ENCODE measurements at regions not wholly inside any gene's neighbourhood (a gene's known extent, or its start where the extent isn't known, plus 50 kb on each side); places are given as distances from the start of the nearest gene placed in this dataset.
"Not testable (repeated sequence)": the region's sequence is repeated elsewhere in the genome, so short reads cannot be mapped to it uniquely, and the experiment has no call there.

DNA sequence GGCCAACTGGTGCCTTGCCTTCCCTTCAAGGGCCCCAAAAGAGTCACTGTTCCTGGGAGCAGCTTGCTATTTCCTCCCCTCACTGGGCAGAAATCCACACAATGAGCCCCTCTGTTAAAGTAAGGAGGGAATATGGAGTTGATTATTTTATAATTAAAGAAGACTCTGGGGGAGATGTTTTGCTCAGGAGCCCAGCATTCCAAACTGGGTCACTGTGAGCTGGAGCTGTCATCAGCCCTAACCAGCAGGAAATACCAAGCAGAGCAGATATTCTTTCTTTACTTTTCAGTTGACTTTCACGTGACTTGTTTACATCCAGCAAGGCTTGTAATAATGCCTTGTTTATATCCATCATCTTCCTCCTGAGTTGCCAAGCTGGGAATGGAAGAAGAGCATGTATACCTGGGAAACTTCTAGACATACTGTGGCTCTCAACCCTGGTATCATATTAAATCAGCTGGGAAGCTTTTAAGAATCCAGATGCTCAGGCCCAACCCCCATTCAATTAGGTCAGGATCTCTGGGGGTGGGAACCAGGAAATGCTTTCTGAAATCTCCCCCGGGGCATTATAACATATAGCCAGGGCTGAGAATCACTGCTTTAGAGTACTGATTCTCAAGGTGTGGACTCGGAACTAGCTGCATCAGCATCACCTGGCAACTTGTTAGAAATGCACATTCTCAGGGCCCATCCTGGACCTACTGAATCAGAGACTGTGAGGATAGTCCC is 175.6 kb upstream of the MYLIP start:
- DNase-seq: no peak

DNA sequence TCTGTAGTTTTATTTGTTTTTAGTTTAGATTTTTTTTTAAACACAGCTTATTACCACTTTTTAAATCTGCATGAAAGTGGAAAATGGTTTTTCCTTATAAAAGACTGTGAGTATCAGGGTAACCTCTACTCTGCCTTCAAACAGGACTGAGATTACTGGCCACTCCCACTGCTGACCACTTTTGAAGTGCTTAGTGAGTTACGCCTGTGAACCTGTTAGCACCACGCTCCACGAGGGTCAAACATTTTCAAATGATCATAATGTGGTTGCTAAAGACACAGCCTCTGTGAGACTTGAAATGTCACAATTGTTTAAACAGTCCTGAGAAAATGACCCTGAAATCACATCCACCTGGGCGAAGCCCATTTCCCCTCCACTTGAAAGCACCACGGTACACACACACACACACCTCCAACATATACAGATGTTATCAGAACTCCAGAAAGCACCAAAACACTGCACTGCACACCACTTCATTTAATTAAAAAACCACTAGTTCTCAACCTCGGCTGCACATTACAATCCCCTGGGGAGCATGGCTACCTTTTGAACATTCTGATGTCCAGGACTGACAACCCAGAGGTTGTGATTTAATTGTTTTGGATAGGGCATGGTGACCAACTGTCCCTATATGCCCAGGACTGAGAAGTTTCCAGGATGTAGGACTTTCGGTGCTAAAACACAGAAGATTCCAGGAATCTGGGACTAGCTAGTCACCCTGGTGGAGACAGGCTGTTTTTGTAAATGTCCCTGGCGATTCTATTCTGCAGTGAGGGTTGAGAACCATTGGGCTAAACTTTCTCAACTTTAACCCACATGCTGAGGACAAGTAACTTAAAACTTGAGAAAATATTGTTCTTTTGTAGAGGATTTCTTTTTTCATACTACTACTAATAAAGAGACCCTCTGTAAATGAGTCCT is 176.4 kb upstream of the MYLIP start:
- DNase-seq: no peak

DNA sequence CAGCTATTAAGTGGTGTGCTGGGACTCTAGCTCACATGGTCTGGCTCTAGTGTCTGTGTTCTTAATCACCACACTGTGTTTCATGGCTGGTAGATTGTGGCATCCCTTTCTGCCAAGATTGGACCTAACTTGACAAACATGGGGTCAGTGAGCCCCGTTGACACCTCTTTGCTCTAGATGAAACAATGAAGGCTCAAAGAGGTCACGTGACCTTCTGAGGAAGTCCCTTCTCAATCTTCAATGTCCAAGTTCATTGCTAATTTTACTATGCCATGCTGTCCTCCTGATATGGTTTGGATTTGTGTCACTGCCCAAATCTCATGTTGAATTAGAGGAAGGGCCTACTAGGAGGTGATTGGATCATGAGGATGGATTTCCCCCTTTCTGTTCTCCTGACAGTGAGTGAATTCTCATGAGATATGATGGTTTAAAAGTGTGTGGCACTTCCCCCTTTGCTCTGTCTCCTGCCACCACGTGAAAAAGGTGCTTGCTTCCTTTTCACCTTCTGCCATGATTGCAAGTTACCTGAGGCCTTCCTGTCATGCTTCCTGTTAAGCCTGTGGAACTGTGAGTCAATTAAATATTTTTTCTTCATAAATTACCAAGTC is 177.8 kb upstream of the MYLIP start:
- no peak for DNase-seq

DNA sequence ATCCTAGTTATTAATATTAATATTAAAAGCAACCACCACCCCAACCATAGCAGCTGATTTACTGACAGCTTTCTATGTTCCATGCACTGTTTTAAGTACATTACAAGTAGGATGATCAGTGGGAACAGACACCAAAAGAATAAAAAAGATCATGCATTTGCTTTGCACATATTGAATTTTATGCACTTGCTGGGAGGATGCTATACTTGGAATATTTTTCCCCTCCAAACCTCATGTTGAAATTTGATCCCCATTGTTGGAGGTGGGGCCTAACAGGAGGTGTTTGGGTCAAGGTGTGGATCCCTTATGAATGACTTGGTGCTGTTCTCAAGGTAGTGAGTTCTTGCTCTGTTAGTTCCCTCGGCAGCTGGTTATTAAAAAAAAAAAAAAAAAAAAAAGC is 178.9 kb upstream of the MYLIP start:
- no peak for DNase-seq

DNA sequence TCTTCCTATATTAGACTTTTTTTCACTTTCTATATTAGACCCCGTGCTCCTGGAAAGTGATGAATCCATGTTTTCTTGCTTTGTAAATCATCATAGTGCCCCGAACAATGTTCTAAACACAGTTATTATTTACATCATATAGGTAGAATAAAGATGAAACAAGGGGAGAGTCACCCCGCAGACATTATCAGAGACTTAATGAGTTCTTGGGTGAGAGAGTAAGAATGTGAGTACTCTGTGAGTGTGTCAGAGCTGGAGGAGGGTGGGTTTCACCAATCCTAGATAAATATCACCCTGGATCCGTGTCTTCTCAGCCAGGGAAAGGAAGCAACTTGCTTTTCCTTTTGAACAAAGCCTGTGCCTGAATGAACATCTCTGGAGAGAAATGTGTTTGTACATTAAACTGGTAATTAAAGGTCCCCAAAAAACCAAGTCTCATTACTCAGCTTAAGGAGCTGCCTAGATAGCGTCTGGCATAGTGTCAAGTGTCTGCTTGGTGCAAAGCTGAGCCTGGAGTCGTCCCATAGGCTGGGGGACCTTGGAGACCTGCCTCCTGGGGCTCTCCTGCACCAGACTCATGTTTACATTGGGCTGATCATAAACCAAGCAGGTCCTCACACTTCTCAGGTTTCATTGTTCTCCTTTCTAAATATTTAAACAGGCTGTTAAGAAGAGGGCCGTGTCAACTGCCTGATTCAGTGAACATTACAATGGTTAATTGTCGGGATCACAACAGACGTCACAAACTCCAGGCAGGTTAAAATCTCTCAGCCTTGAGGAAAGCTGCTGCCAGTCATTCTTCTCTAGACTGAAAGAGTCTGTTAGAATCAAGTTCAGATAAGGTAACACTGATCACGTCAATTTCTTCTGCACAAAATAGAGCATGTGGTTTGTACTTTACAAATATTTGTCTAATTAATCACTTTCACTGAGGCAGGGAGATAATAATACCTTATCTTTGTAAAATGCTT is 179.7 kb upstream of the MYLIP start:
- DNase-seq: no peak

DNA sequence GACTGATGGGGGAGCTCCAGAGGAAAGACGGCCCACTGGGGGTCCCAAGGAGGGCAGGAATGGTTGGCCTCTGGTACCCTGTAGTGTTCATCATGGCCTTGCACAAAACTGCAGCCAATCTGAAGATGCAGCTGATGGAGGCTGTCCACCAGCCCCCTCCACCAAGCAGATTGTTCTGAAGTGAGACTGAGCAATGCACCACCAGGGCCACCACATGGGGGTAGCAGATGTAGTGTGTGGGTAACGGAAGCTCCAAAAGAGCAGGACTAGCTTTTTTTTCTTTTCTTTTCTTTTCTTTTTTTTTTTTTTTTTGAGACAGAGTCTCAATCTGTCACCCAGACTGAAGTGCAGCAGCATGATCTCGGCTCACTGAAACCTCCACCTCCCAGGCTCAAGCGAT is 181.0 kb upstream of the MYLIP start:
- no peak for DNase-seq

DNA sequence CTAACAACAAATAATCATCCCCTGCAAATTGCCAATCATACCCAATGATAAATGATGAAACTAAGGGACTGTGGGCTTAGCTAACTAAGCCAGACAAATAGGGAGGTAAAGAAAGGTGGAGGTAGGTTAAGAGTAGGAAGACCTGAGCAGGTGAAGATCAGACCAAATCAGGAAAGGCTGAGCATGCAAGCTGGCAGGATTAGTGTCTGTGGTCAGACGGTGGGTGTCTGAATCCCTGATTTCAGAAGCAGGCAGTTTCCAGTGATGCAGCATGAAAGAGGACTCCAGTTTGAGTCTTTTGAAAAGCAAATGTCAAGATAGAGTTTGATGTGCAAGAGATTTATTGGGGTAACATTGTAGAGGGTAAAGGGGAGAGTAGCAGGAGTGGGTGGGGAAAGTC is 181.4 kb upstream of the MYLIP start:
- DNase-seq: no peak

DNA sequence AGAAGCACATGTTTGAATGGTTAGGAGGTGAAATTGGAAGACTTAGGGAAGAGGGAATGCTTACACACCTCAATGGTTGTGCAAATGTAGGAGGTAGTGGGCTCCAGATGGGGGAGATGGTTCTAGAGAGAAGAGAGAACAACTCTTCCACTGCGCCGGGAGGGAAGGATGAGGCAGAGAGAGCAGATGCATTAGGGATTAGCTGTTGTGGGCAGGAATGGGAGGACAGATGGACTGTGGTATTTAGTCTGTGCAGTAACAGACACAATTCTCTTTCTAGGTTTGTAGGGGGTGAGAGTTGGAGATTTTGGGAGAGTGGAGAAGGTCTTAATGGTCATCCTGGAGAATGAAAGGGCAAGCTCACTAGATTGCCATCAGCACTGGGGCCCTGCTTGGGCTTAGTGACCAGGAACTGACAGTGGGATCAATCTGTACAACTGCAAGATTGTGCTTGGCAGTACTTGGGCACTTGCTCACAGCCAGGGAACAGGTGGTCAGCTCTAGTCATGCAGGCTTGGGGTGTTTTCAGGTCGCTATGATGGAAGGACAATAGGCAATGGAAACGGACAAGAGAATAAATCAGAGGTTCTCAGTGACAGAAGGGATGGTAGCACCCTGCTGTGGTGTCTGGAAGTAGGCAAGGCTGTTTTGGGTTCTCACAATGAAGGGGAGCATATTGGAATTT is 182.0 kb upstream of the MYLIP start:
- no peak for DNase-seq

DNA sequence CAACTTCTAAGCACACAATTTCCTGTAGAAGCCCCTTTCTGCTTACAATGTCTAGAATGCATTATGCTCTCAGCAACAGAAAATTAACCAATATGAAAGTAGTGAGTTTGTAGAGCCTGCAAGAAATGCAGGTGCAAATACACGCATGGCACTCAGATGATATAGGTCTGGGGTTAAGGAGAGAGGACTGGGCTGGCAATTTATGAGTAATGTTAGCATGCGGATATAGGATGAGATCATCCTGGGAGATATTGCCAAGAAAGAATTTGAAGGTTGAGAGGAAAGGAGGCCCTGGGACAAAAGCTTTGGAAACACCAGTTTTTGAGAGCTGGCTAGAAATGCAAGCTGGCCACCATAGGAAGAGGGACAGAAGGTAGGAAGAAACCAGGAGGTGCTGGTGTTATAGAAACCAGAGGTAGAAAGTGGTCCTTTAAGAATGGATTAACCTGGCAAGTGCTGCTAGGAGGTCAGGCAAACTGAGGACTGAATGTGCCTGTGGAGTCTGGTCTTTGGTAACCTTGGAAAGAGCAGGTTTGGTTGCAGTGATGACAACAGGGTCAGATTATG is 183.2 kb upstream of the MYLIP start:
- DNase-seq: no peak

DNA sequence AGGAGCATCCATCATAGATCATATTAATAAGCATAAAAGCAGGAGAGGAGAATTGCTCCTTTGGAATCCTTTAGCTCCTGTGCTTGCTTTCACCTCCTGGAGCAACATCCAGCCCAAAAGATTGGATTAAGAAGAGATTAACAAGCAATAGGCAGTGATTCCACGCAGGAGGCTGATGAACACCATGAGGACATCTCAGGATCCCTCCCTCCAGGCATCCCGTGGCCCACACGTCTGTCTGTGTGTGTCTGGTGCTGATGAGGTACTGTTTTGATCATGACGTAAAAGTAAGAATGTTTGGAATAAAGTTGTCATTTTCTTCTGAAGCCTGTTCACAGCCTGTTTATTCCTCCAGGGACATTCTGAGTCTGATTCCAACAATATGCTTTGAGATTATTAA is 185.5 kb upstream of the MYLIP start:
- DNase-seq: no peak

DNA sequence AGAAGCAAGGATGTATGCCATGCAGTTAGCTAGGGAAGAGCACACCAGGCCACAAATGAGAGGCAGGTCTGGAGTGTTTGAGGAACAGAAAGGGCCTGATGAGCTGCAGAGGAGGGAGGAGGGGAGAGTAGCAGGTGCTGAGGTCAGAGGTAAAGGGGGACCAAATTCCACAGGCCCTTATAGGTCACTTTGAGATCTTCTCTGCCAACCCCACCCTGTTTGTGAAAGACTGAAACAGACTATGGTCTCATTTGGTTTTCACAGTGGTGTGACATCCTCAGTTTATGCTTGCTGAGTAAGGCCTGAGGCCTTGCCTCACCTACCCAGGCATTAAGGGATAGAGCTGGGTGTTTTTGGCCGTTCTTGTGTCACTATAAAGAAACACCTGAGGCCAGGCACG is 187.7 kb upstream of the MYLIP start:
- no peak for DNase-seq

DNA sequence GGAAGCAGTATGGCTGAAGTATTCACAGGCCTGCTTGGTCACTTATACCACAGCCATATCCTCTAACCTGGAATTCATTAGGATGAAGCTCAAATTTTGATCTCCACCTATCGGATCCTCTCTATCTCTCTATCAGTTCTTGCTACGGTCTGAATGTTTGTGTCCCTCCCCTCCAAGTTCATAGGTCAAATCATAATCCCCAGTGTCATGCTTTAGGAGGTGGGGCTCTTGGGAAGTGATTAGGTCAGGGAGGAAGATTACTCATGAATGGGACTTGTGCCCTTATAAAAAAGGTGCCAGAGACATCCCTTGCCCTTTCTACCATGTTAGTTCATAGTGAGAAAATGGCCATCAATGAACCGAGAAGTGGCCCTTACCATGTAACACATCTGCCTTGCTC is 190.8 kb upstream of the MYLIP start:
- DNase-seq: no peak

DNA sequence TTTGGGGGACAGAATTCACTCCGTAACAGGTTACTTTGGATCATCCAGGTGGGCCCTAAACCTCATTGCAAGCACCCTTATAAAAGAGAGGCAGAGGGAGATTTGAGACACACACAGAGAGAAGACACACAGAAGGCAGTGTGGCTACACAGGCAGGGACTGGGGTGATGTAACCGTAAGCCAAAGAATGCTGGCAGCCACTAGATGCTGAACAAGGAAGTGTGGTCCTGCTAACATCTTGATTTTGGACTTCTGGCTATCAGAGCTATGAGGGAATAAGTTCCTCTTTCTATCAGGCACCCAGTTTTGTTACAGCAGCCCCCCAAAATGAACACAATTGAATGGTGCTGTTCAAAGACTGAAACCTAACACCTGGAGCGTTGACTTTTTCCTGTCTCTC is 191.3 kb upstream of the MYLIP start:
- no peak for DNase-seq

DNA sequence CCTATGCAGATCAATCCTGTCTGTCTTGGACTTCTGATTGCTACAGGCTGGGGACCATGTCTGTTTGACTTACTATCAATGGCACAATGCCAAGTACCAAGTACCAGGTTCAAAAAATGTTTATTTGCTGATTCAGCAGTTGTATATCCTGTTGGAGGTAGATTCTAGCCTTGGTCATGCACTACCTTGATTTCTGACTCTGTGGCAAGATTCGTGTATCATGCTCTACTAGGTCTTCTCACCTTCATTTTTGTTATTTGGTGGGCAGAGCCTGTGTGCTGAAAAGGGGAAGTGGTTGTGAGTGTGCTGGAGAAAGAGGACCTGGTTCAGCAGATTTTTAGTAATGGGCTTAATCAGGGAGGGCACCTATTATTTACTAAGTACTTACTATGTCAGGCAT is 192.4 kb upstream of the MYLIP start:
- no peak for DNase-seq

DNA sequence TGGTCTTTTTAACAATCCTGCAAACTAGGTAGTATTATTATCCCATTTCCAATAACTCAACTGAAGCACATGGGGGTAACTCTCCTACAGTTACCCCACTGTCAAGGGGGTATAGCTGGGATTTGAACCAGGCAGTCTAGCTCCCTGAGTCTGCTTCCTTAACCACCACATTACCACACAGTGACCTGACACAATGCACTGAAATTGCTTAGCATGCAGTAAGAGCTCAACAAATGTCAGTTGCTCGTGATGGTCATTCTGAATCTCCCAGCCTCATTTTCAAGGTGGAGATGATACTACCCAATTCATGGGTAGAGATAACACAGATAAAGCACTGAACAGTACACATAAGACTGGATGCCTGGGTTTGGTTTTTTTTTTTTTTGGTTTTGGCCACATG is 193.2 kb upstream of the MYLIP start:
- no peak for DNase-seq

DNA sequence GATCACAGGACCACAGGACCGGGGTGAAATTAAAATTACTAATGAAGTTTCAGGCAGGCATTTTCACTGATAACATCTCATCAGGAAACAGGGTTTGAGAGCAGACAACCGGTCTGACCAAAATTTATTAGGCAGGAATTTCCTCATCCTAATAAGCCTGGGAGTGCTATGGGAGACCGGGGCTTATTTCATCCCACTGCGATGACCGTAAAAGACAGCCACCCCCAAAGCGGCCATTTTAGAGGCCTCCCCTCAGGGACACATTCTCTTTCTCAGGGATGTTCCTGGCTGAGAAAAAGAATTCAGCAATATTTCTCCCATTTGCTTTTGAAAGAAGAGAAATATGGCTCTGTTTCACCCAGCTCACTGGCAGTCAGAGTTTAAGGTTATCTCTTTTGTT is 197.2 kb upstream of the MYLIP start:
- DNase-seq: not testable (repeated sequence)

DNA sequence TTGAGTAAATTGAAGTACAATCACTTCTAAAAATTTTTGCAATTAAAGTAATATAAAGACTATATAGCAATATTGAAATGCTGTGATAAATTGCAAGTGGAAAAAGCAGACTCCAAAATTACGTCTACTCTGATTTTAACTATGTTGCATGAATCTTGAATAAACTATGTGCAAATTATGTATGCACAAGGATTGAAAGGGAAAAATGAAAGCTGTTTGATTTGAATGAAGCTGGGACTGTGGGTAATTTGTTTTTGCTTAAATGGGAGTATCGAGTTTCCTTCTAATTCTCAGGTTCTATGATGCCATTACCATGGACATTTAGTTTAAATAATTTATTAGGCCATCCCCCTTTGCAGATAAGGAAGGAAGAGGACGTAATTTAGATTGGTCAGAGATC is 198.7 kb upstream of the MYLIP start:
- no peak for DNase-seq

DNA sequence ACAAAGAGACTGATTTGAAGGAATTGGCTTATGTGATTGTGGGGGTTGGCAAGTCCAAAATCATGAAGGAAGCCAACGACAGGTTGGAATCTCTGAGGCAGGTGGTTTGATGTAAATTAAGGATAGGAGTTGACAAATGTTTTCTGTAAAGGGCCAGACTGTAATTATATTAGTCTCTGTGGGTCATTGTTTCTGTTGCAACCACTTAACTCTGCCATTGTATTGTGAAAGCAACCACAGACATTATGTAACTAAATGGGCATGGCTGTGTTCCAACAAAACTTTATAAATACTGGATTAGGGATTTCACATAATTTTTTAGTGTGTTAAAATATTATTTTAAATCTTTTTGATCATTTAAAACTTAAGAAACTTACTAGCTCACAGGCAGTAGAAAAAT is 199.2 kb upstream of the MYLIP start:
- no peak for DNase-seq

DNA sequence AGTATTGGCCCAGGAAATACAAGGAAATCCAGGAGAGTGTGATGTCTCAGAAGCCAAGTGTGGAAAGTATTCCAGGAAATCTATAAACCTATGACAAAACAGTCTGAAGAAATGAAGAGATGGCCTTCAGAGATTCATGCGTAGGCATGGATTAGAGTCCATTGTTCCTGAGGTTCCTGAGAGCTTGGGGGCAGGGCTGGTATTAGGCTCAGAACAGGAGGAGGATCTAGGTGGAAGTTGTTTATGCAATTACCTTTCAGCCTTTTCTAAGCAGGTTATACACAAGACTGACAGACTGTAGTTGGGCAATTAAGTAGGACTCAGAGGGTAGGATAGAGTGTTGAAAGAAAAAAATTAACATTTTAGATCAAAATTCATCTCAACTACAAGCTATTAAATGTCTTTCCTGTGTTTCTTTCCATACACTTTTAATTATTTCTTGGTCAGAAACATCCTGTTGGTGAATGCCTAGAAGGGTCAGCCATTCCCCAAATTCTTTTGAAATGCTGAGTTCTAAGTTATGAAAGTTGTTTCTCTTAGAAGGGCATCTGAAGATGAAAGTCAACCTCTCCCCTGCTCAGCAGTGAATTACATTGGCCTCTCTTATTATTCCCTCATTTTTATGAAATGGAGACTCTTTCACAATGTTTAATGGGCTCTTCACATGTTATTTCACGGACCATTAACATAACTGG is 201.2 kb upstream of the MYLIP start:
- DNase-seq: no peak

DNA sequence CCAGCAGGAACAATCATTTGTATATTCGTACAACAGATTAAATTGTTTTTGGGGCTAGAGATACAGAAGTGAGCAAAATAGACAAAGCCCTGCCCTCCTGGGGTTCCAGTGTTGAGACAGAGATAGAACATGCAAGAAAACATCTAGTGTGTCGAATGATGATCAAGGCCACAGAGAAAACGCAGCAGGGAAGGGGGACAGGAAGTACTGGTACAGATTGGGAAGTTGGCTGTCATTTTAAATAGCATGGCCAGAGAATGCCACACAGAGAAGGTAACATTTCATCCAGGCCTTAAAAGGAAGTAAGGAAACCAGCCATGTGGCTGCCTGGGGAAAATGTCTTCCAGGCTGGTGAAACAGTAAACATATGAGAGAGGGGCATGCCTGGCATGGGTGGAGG is 202.6 kb upstream of the MYLIP start:
- DNase-seq: no peak

DNA sequence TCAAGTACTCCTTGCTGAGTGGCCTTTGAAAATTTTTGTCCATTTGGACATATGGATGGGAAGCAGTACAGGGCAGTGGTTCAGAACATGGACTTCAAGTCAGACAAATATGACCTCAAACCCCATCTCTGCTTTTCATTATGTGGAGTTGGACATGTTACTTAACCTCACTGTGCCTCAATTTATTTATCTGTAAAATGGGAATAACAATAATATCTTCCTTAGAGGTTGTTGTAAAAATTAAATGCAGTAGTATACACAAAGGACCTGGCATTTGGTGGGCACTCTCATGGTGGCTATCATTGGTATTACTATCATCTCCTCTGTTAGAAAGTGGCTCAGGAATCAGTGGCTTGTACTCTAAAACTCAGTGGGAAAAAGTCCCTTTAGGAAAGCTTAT is 204.0 kb upstream of the MYLIP start:
- DNase-seq: no peak
